ENCODE measurements at regions not wholly inside any gene's neighbourhood (a gene's known extent, or its start where the extent isn't known, plus 50 kb on each side); places are given as distances from the start of the nearest gene placed in this dataset.

DNA sequence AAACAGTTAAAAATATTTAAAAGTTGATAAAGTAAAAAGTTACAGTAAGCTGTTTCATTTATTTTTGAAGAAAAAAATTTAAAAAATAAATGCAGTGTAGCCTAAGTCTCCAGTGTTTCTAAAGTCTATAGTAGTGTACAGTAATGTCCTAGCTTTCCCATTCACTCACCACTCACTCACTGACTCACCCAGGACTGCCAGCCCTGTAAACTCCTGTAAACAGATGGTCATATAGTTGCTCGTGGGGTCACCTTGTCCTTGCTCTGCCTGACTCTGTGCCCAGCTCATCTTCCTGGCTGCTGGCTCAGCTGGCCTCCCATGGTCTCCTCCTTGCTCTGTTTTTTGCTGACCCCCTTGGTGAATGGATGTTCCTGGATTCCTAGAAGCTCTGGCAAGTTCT lies 180.3 kb downstream of the VAPA start:
- no peak for TF ChIP-seq YY1 (IDR thresholded peaks at IDR 0.05; ENCODE audit: insufficient read depth, insufficient read length)
- TF ChIP-seq ZNF274 (IDR thresholded peaks at IDR 0.05; ENCODE audit: low read depth, low read length), result no peak
